Esophagus squamous epithelium (tissue), 5 donors: ENCODE measurements at regions not wholly inside any gene's neighbourhood (a gene's known extent, or its start where the extent isn't known, plus 50 kb on each side); places are given as distances from the start of the nearest gene placed in this dataset.

ENCODE experiments used
- DNase-seq: peaks from one replicate; lab custom pipeline; 2025; lab: John Stamatoyannopoulos, UW
- H3K27ac ChIP-seq, 4 donors: fragments of 200-600 bp; sonication (generic); one replicate each; pipeline ENCODE4 v1.5.1; 2016 to 2019; ENCODE audit warnings: mild to moderate bottlenecking in 1 of 4
- H3K27me3 ChIP-seq, 4 donors: fragments of 200-600 bp; sonication (generic); 1 replicate in 3 of 4; 2 replicates in 1 of 4; pipeline versions ENCODE4 v1.5.1 to v1.6.0; 2017 to 2021; ENCODE audit warnings: antibody characterized with exemption in 1 of 4
- H3K36me3 ChIP-seq, 3 donors: fragments of 200-600 bp; sonication (generic); one replicate each; pipeline ENCODE4 v1.5.1; 2016 to 2019
- H3K4me1 ChIP-seq, 3 donors: fragments of 200-600 bp; sonication (generic); one replicate each; pipeline ENCODE4 v1.5.1; 2017 to 2019
- H3K4me3 ChIP-seq, 4 donors: fragments of 200-600 bp; sonication (generic); 1 replicate in 3 of 4; 2 replicates in 1 of 4; pipeline ENCODE4 v1.5.1; 2016 to 2019; ENCODE audit warnings: mild to moderate bottlenecking in 2 of 4, moderate library complexity in 1 of 4
- H3K9me3 ChIP-seq, 3 donors: fragments of 200-600 bp; sonication (generic); one replicate each; pipeline ENCODE4 v1.5.1; 2016 to 2019
- CTCF ChIP-seq, 6 experiments: fragments of 450-650 bp in 4 of 6; fragments of 200-600 bp in 2 of 6; sonication (generic) in 2 of 6; IDR thresholded peaks; one replicate each; pipeline ENCODE4 v1.5.1; 2016 to 2019; ENCODE audit warnings: antibody characterized with exemption in 6 of 6, mild to moderate bottlenecking in 4 of 6, moderate library complexity in 4 of 6
- POLR2A ChIP-seq, 4 donors: fragments of 450-650 bp; IDR thresholded peaks; one replicate each; pipeline ENCODE4 v1.6.1; 2017; ENCODE audit warnings: antibody characterized with exemption in 4 of 4, mild to moderate bottlenecking in 4 of 4, moderate library complexity in 3 of 4
- WGBS, 2 donors: methylation state at CpG; one replicate each; pipeline ENCODE4 v1.1.5; 2018; 5-methylcytosine and 5-hydroxymethylcytosine counted together
- intact Hi-C: fragments of 100-400 bp; cut with DNase I; formaldehyde crosslinking; loops from one replicate; pipeline ENCODE4 v1.15.0; 2022
- donor health status: DM: yes; HTN: yes; CAD: no.

GRCh38 chr6:104595311-104595820, 264.4 kb downstream of the HACE1 start:
- no peaks in the 10 kb centered on the region for H3K36me3 ChIP-seq
- H3K4me3 ChIP-seq = no peak overlapping the region
- TF ChIP-seq CTCF (IDR thresholded peaks at IDR 0.05) (no peak), POLR2A (IDR thresholded peaks at IDR 0.05) (no peak)
- intact Hi-C loops = no loop called here
- H3K27me3 ChIP-seq = no peaks in the 10 kb centered on the region
- 72 to 73% methylated on average over 2 of the region's 2 CpGs for WGBS, 2 donors
- H3K4me1 ChIP-seq = no peaks in the 10 kb centered on the region
- no peak for DNase-seq
- no peak overlapping the region for H3K27ac ChIP-seq
- no peaks in the 10 kb centered on the region for H3K9me3 ChIP-seq

GRCh38 chr6:104591573-104592334, 268.0 kb downstream of the HACE1 start:
- Histone ChIP-seq H3K9me3 (no peaks in the 10 kb centered on the region), H3K27ac (no peak overlapping the region), H3K4me1 (peaks cover 0 to 4% (median 0%) of the 10 kb centered on the region in 3 donors), H3K4me3 (no peak overlapping the region), H3K36me3 (no peaks in the 10 kb centered on the region), H3K27me3 (no peaks in the 10 kb centered on the region)
- intact Hi-C loops = no loop called here
- 72 to 73% methylated on average over 2 of the region's 2 CpGs for WGBS, 2 donors
- TF ChIP-seq POLR2A (IDR thresholded peaks at IDR 0.05) = no peak
- no peak for TF ChIP-seq CTCF (IDR thresholded peaks at IDR 0.05)
- no peak for DNase-seq

GRCh38 chr6:104589940-104590339, 269.8 kb downstream of the HACE1 start:
- H3K4me3 ChIP-seq = no peak overlapping the region
- no peak for DNase-seq
- H3K9me3 ChIP-seq = no peaks in the 10 kb centered on the region
- no peak overlapping the region for H3K27ac ChIP-seq
- H3K36me3 ChIP-seq = no peaks in the 10 kb centered on the region
- H3K27me3 ChIP-seq = no peaks in the 10 kb centered on the region
- H3K4me1 ChIP-seq = peaks cover 0 to 4% (median 0%) of the 10 kb centered on the region in 3 donors
- intact Hi-C loops = no loop called here
- TF ChIP-seq POLR2A (IDR thresholded peaks at IDR 0.05) (no peak), CTCF (IDR thresholded peaks at IDR 0.05) (no peak)

- no peak overlapping the region for H3K27ac ChIP-seq
- intact Hi-C loops = no loop called here
- WGBS, 2 donors = 56 to 60% methylated on average over 2 of the region's 2 CpGs
- no peaks in the 10 kb centered on the region for H3K9me3 ChIP-seq
- H3K36me3 ChIP-seq = no peaks in the 10 kb centered on the region
- no peak for DNase-seq
- no peaks in the 10 kb centered on the region for H3K27me3 ChIP-seq
- H3K4me1 ChIP-seq = peaks cover 0 to 4% (median 0%) of the 10 kb centered on the region in 3 donors
- H3K4me3 ChIP-seq = no peak overlapping the region
- TF ChIP-seq CTCF (IDR thresholded peaks at IDR 0.05) (no peak), POLR2A (IDR thresholded peaks at IDR 0.05) (no peak)
These were observed 274.1 kb downstream of the HACE1 start for GRCh38 chr6:104585646-104586045.

- no peak for DNase-seq
- Histone ChIP-seq H3K27me3 (no peaks in the 10 kb centered on the region), H3K9me3 (no peaks in the 10 kb centered on the region), H3K4me1 (no peaks in the 10 kb centered on the region), H3K27ac (no peak overlapping the region), H3K36me3 (no peaks in the 10 kb centered on the region), H3K4me3 (no peak overlapping the region)
- intact Hi-C loops = no loop called here
- TF ChIP-seq POLR2A (IDR thresholded peaks at IDR 0.05) (no peak), CTCF (IDR thresholded peaks at IDR 0.05) (no peak)
These were observed 279.3 kb downstream of the HACE1 start for GRCh38 chr6:104580452-104580851.
